GM11168 (cell line): ENCODE measurements at regions not wholly inside any gene's neighbourhood (a gene's known extent, or its start where the extent isn't known, plus 50 kb on each side); places are given as distances from the start of the nearest gene placed in this dataset.

Source experiments
- in situ Hi-C: fragments of 300-500 bp; cut with MboI; formaldehyde crosslinking; loops from one replicate; pipeline ENCODE4 v1.12.0; 2022; ENCODE audit warnings: low sequenced_read_pairs; ENCODE audit not compliant: unreplicated experiment

DNA sequence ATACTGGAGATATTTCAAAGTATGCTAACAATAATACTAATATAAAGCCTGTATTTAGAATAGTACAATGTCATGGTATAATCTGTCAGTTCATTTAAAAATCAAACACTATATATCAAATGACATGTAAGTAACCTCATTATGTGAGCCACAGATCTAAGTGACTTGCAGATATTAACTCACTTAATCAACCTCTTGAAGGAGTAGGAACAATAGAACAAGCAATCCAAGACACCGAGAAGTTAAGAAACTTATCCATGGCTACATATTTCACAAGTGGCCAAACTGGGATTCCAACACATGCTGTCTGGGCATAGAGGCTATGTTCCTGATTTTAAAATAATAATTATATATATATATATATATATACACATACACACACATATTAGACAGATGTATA lies 554.0 kb downstream of the ARAP2 start:
- in situ Hi-C loops = no loop called here

DNA sequence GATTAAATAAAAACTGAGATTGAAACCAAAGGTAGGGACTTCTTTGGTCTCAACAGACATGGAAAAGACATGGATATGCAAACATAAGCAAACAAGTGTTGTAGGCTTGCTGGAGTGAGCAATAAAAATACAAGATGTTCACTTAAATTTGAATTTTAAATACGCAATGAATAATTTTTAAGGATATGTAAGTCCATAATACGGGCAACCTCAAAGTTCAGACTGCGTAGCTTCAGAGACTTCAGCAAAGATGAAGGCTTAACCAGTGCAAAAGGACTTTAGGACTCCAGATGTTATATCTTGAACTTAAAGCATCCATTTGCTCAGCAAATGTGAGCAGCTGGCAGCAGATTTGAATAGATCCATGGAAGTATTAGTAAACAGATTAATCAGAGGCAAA lies 549.3 kb downstream of the ARAP2 start:
- in situ Hi-C loops = no loop called here

DNA sequence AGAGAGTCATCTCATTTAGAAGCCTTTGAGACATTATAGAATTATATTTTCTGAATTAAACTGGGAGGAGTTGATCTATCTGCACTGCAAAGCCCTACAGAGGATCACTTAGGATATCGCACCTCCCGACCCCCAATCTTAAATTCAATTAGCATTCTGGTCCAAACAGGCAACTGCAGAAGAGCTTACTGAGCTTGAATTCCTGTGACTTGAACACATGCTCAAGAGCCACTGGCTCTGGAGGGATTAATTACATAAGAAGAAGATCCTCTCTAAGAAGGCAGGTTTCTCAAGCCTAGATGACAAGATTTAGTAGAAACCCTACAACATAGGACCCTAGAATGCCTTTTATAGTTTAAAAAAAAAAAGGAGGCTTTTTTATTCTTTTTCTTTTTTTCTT lies 548.9 kb downstream of the ARAP2 start:
- in situ Hi-C loops = no loop called here

DNA sequence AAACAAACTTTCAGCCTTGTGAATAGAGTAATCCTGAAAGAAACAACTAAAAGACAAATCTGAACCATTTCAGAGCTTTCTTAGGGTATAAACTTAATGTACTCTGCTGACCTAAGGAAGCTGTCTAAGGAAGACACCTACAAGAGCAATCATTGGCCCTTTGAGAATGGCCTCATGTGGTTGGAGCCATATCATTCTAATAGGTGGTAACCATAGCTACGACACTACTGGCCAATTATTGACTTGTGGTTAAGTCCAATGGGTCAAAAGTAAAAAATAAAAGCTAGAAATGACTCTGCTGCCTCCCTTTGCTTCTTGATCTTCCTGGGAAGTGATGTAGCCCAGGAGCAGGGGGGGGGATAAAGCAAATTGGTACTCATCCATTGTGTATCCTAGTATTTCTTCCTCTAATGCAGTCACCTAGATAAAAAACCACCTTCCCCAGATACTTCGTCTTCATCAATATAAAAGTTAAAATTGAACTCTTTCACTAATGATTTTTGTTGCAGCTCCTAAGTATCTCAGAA lies 547.0 kb downstream of the ARAP2 start:
- in situ Hi-C loops = no loop called here

DNA sequence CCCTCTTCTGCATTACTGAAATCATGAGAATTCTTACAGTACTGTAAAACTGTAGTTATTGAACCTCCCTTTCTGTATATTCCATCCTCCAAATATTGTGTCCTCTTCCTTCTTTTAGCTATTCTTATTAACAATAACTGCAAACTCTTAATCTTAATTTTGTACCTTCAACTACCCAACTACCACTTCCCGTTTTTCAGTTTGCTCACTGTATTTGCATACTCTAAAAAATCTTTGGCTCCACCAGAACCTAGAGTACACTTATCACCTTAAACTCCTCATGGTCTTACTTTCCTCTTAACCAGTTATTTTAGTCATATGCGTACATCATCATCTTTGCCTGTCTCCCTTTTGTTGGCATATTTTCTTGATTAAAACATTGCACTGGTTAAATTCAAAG lies 543.7 kb downstream of the ARAP2 start:
- in situ Hi-C loops = no loop called here

DNA sequence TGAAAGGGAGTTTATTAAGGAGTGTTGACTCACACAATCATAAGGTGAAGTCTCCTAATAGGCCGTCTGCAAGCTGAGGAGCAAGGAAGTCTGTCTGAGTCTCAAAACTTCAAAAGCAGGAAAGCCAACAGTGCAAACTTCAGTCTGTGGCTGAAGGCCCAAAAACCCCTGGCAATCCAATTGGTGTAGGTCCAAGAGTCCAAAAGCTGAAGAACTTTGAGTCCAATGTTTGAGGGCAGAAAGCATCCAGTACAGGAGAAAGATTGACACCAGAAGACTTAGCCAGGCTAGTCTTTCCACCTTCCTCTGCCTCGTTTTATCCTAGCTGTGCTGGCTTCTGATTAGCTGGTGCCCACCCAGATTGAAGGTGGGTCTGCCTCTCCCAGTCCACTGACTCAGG lies 535.2 kb downstream of the ARAP2 start:
- in situ Hi-C loops = no loop called here

DNA sequence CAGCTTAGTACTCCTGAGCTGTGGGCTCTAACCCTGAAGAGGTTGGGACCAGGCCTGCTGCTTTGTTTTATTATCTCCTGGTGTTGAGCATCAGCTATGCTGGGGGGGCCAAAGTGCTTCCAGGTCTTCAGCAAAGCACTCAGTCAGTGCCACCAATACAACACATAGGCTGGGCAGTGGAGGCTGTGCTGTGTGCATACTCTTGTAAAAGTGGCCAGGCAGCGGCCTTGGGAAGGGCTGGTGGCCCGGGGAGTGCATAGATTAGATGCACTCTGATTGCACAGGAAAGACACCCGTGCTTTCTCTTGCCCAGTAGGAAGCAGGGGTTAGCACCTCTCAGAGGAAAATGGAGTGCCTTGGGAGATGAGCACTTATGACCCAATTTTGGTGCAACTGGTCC lies 534.0 kb downstream of the ARAP2 start:
- in situ Hi-C loops = no loop called here

DNA sequence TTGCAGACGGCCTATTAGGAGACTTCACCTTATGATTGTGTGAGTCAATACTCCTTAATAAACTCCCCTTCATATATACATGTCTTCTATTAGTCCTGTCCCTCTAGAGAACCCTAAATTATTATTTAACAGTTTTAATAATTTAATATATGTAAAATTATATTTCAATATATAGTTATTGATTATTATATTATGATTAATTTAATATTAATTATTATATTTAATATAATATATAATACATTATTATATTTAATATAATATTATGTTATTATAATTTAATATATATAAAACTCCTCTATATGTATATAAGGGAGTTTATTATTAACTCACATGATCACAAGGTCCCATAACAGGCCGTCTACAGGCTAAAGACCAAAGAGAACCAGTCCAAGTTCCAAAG lies 533.2 kb downstream of the ARAP2 start:
- in situ Hi-C loops = no loop called here

DNA sequence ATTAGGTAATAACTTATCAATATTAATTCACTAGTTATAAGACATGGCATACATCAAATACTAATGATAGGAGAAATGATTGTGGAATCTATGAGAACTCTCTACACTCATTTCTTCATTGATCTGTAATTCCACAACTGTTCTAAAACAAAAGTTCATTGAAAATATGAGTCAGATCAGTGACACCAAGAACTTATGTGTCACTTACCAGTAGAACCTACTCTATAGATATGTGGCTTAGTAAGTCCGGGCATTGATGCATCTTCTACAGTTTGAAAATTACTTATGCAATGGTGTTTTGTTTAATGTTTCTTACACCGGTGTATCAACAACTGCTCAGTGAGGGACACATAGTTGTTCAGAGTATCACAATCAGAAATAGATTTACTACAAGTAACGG lies 520.3 kb downstream of the ARAP2 start:
- in situ Hi-C loops = no loop called here

DNA sequence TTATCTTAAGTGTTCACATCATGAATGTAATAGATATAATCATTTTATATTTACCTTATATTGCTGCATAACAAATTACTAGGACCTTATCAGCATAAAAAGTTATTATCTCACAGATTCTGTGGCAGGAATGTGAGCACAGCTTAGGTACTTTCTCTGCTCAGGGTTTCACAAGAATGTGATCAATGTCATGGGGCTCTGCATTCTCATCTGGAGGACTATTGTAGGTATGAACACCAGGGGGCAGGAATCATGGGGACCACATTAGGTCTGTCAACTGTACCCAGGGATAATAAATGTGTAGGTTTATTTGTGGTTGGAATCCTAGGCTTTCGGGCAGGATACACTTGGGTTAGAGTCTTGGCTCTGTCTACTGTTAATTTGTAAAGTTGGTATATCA lies 519.2 kb downstream of the ARAP2 start:
- in situ Hi-C loops = no loop called here

DNA sequence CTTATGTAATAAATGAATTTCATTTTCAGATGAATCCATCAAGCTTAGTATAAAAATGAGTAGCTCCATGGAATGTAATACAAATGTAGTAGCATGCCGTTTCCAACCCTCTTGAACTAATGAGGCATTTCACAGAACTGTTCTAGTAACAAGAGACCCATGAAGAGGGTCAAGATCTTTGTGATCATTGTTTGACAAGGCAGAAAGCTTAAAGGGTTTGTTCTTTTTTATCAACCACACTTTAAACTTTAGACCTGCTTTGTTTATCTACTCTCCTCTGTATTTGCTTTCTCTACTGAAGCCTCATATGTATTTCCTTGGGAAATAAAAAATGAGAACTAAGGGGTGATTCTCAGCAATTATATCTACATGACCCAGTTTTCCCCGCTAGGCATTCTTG lies 513.9 kb downstream of the ARAP2 start:
- in situ Hi-C loops = no loop called here

DNA sequence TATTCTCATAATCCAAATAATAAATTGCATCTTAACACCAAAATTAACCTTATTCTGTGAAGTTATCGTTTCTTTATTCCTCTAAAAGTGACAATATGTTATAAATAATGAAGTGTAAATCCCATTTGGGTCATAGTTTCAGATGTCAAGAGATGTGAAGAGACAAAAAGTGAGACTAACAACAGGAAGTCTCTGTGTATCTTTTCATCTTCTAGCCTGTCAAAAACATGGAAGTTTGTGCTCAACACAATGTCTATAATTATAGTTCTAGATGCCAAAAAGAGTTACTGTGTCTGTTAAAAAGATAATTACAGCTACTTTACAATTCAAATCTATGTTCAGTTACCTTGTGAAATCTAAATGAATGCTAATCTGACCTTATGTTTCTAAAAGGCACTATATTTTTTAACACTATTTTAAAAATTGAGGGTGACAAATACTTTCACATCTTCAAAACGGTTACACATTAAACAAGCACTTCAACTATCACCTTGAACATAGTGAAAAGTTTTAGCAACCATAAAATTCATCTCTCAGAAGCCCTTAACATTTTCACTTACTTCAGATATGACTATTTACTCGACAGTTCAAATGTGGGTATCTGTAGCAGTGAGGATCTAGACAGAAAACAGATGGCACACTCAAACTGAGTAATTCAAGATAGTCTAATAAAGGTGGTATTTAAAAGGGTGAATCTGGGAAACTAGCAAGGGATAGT lies 509.8 kb downstream of the ARAP2 start:
- in situ Hi-C loops = no loop called here

DNA sequence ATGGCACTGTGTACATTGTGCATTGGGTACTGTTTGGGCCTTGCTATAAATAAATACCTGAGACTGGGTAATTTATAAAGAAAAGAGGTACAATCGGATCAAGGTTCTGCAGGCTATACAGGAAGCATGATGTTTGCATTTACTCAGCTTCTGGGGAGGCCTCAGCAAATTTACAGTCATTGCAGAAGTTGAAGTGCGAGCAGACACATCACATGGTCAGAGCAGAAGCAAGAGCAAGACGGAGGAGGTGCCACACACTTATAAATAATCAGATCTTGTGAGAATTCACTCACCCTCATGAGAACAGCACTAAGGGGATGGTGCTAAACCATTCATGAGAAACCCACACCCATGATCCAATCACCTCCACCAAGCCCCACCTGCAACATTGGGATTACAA lies 505.0 kb downstream of the ARAP2 start:
- in situ Hi-C loops = no loop called here

DNA sequence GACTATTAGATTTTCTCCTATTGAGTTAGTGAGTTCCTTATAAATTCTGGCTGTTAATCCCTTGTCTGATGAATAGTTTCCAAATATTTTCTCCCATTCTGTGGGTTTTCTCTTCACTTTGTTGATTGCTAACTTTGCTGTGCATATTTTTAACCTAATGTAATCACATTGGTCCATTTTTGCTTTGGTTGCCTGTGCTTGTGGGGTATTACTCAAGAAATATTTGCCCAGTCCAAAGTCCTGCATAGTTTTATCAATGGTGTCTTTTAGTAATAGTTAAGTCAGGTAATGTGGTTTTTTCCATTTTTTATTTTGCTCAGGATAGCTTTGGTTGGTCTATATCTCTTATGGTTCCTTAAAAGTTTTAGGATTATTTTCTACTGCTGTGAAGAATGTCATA lies 490.3 kb downstream of the ARAP2 start:
- in situ Hi-C loops = no loop called here

DNA sequence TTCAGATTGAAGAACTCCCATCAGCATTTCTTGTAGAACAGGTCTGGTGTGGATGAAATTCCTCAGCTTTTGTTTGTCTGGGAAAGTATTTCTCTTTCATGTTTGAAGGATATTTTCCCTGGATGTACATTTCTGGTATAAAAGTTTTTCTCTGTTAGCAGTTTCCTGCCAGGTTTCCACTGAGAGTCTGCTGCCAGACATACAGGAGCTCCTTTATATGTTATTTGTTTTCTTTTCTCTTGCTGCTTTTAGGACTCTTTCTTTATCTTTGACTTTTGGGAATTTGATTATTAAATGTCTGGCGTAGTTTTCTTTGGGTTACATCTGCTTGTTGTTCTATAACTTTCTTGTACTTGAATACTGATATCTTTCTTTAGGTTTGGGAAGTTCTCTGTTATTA lies 486.5 kb downstream of the ARAP2 start:
- in situ Hi-C loops = no loop called here

DNA sequence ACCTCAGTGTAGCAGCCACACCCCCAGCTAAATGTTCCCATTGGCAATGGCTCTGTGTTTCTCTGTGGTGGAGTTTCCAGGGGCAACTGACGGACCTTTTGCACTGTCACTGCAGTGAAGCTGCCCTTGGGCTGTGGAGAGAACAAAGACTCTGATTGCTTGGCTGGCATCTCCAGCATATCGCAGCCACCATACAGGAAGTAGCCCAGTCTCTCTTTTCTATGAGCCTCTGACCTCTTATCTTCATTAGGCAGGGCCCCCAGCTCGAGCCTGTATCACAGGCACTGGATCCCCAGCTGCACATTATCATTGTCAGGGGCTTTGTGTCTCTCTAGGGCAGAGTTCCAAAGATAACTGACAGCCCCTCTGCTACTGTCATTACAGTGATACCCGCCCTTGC lies 483.5 kb downstream of the ARAP2 start:
- in situ Hi-C loops = no loop called here

DNA sequence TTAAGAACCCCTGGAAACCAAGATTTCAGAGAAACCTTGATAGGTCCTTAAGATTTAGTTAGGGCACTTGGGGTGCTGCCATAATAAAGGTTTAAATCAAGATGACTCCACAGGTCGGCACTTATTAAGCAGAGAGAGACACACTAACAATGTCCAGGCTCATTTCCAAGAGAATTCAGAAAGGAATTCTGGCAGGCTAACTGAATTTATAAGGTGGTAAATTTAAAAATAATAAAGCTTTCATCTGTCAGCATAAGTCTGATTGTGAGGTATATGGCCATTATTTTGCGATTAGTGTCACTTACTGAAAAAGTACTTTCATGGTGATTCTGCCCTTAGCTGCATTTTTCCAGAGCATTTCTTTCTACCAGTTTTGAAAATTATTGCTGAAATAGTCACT lies 472.7 kb downstream of the ARAP2 start:
- in situ Hi-C loops = no loop called here

DNA sequence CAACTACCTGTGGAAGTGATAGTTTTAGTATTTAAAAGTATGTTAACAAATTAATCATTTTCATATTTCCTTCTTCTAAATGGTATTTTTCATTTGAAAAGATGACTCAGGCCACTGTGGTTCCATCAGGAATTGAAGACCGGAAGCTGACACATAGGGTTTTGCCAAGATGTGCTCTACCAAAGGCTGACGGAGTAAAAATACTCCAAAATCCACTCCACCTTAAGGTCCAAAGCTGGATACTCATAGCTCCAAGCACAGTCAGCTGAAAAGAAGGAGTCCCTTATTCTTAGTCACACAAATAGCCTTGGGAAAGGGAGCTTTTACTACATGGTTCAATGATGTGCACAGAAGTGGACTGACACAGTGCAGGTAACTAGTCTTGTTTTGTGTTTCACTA lies 472.0 kb downstream of the ARAP2 start:
- in situ Hi-C loops = no loop called here

DNA sequence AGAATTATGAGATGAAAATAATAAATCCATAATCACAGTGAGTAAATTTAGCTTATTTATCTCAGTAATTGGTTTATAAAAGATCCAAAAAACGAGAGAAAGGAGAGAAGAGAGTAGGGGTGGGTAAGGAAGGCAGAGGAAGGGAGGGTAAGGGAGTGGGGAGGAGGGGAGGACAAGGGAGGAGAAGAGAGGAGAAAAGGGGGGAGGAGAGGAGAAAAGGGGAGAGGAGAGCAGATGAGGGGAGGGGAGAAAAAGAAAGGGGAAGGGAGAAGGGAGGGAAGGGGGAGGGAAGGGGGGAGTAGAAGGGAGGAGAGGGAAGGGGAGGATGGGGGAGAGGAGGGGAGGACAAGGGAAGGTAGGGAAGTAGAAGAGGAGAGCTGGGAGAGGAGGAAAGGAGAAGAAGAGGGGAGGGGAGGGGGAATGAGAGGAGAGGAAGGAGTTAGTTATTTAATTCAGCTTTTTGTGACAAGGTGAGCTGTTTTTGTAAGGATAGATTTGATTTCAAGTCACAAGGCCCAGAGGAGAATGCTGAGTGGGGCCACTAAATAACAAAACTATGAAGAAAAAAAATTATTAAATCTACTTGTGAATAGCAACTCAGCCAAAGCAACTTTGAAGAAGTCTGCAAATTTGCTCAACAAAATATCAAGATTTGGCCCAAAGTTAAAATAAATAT lies 454.3 kb downstream of the ARAP2 start:
- in situ Hi-C loops = no loop called here

DNA sequence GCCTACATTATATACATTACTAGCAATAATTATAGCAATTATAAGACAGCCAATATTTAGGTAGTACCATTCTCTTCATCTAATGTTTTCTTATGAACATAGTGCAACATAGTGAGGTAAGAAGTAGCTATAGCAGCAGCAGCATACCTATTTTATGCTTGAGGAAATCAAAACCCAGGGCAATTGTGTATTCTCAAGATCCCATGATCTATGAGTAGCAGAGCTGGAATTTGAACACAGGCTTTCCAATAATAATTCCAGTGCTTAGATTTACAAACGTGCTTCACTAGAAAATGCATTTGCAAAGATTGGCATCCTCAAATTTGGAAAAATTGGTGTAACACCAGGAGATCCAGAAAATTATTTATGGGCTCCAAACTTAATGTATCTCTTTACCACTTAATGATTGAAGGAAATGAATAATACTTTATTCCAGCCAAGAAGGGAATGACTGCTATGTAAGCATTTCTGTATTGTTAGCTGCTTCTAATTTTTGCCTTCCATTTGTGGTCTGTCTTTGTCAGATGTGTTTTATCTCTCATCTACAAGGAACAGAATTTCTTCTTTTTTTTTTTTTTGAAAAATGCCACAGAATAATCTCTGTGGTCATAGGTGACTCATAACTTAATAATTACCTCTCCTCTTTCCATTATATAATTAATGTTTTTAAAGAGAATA lies 451.1 kb downstream of the ARAP2 start:
- in situ Hi-C loops = no loop called here

DNA sequence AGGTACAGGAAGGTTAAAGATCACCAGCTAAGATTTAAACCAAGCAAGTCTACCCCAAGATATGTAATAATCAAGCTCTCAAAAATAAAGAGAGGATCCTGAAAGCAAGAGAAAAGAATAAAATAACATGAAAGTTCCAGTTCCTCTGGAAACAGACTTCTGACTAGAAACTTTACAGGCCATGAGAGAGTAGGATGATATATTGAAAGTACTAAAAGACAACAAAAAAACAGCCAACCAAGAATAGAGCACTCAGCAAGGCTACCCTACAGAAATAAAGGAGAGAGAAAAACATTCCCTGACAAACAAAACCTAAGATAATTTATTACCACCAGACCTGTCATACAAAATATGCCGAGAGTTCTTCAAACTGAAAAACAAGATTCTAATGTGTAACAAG lies 450.5 kb downstream of the ARAP2 start:
- in situ Hi-C loops = no loop called here
